ENCODE measurements at regions not wholly inside any gene's neighbourhood (a gene's known extent, or its start where the extent isn't known, plus 50 kb on each side); places are given as distances from the start of the nearest gene placed in this dataset.
A peak's percentile ranks its signal among the peaks of the same experiment; 100 is the strongest.

DNA sequence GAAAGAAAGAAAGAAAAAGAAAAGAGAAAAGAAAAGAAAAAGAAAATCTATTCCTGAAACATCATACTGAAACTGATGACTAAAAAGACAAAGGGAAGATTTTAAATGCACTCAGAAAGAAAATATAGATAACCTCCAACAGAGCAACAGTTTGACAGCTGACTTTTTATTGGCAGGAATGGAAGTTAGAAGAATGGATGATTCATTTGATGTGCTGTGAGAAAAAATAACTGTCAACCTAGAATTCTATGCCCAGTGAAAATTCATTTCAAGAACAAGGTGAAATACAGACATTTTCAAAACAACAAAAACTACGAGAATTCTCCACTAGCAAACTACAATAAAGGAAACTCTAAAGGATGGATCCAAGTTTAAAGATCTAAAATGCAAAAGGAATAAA, 50.5 kb upstream of the HSPA12A start:
- DNase-seq (ENCODE audit: low read depth): no peak

DNA sequence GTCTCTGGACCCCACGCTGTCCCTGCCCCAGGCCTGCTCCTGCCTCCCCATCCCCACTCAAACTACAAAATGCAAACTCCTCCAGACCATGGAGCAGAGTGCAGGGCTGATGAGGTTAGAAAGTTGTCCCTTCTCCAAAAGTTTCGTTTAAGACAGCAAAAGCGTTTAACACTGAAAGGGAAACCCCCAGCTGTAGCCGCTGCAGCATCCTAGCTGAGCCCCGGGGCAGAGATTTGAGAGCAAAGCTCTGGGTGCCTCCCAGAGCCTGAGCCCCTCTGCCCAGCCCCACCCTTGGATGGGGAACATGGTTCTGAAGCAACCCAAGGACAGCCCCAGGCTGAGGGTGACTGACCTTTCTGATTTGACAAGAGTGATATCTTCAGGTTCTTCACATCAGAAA, 52.8 kb upstream of the ENO4 start:
- DNase-seq (ENCODE audit: low read depth): no peak

DNA sequence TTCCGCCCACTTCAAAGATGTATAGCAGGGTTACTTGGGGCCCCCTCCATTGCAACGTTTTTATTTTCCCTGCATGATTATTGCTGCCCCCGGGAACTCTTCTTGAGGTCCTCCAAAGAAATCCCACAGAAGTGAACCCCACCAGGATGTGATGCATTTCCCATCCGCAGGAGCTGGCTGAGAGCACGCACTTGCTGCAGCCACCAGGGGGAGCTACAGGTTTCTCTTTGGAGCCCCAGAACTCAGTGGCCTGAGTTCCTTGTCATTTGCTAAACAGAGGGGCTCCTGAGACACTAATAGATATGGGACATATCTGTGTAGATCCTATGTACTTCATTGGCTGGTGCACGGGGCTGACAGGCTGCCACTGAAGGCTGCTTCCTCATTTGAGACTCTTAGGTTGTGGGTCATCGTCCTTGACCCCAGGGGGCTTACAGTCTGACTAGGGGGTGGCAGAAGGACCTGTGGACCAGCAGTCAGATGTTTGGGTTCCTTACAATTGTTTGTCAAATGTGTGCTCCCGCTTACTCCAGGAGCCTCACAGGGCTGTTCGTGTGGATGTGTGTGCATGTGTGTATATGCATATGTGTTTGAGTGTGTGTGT, 52.3 kb upstream of the ENO4 start:
- DNase-seq (ENCODE audit: low read depth): peak; percentile 27

DNA sequence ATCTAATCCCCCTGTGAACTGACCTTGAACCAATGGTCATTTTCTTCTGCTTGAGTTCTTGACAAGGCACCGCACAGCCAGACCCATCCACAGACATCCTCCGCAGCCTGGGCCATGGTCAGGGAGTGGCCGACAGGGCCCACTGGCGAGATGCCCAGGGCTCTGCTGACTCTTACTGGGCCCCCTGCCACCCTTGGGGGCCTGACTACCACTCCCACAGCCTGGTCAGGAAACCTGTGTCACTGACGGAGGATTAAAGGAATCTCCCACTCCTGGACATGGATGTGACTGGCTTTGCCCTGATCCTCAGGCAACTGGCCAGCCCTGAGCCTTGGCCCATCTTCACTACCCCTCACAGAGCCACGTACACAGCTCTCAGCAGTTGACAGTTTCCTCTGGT, 50.4 kb upstream of the ENO4 start:
- DNase-seq (ENCODE audit: low read depth): no peak
